ENCODE measurements at regions not wholly inside any gene's neighbourhood (a gene's known extent, or its start where the extent isn't known, plus 50 kb on each side); places are given as distances from the start of the nearest gene placed in this dataset.
"Not testable (repeated sequence)": the region's sequence is repeated elsewhere in the genome, so short reads cannot be mapped to it uniquely, and the experiment has no call there.

DNA sequence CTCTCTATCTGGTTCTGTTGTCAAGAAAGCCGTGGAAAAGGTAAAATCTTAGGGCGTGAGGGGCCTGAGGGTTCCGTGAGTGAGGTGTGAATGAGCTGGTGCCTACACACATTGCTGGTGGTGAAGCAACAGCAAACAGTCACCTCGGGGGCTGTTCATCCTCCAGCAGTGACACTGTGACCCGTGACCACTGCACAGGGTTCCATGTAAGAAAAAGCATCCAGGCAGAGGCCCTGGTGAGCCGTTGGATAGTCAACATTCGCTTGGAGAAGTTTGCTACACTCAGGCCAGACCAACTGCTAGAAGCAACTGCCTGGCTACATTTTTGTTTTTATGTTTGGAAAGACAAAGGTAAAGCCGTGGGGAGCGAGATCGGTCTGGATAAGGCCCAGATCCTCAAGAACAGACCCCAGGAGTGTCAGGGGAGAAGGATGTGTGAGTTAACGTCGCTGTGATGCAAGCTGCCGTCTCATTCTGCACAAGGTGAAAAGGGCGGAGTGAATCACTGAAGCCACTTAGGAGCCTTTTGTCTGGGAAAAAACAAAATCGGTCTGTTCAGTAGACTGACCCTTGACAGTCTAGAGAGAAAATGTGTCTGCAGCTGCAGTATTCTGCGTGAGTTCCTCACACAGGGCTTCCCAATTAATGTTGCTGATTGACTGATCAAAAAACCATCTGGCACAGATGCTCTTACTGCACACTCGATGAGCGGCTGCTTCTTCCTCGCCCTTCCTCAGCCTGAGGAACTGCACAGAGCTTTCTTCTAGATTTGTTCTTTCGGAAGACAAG, 404.0 kb downstream of the SMOC2 start:
- POLR2A ChIA-PET, result no interaction called here

DNA sequence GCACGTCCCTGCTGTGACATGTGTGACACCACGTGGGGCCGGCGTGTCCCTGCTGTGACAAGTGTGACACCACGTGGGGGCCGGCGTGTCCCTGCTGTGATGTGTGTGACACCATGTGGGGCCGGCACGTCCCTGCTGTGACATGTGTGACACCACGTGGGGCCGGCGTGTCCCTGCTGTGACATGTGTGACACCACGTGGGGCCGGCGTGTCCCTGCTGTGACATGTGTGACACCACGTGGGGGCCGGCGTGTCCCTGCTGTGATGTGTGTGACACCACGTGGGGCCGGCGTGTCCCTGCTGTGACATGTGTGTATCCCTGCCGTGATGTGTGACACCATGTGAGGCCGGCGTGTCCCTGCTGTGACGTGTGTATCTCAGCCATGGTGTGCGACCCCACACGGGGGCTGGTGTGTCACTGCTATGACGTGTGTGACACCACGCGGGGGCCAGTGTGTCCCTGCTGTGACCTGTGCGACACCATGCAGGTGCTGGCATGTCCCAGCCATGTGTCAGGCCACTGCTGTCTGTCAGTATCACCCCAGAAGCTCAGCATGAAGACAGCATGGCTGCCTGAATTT, 401.7 kb downstream of the SMOC2 start:
- CTCF ChIA-PET; DNase-seq (ENCODE audit: extremely low spot score); POLR2A ChIA-PET: not testable (repeated sequence)

More for the DNA sequence above, 404.0 kb downstream of the SMOC2 start:
- CTCF ChIA-PET, result no interaction called here
- no peak for TF ChIP-seq CTCF (IDR thresholded peaks at IDR 0.05; ENCODE audit: control extremely low read depth, extremely low read depth, low read depth, missing control alignments)
- no peak for DNase-seq (ENCODE audit: extremely low spot score)

DNA sequence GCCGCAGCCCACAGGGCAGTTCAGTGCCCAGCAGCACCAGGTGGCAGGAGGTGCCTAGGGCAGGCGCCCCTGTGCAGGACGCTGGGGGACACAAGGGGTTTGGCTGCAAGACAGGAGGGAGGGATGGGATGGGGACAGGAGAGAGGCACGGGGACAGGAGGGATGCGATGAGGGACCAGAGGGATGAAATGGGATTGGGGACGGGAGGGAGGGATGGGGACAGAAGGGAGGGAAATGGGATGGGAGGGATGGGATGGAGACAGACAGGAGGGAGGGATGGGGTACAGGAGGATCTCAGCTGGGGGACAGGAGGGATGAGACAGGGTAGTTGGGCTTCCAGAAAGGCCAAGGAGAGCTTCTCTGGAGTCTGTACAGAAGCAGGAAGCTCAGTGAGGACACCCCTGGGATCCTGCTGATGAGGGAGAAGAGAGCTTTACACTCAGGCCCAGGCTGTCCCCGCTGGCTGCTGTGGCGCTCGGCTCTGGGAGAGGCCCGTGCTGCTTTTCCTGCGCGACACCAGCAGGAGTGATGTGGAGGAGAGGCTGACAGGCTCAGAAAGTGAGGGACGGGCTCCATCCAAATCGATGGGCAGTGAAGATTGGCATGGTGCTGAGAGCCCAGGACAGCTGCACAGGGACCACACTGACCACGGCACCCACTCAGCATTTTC, 400.8 kb downstream of the SMOC2 start:
- ChIA-PET POLR2A (no interaction called here), CTCF (no interaction called here)
- no peak for TF ChIP-seq CTCF (IDR thresholded peaks at IDR 0.05; ENCODE audit: control extremely low read depth, extremely low read depth, low read depth, missing control alignments)
- DNase-seq (ENCODE audit: extremely low spot score), result no peak

DNA sequence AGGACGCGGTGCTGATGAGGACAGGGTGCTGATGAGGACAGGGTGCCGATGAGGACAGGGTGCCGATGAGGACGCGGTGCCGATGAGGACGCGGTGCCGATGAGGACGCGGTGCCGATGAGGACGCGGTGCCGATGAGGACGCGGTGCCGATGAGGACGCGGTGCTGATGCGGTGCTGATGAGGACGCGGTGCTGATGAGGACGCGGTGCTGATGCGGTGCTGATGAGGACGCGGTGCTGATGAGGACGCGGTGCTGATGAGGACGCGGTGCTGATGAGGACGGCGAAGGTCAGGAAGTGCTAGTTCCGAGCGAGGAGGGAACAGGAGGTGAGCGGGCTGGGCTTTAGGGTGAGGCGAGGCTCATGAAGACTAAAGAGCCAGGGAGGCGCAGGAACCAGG, 399.9 kb downstream of the SMOC2 start:
- DNase-seq (ENCODE audit: extremely low spot score); CTCF ChIA-PET; POLR2A ChIA-PET: not testable (repeated sequence)

DNA sequence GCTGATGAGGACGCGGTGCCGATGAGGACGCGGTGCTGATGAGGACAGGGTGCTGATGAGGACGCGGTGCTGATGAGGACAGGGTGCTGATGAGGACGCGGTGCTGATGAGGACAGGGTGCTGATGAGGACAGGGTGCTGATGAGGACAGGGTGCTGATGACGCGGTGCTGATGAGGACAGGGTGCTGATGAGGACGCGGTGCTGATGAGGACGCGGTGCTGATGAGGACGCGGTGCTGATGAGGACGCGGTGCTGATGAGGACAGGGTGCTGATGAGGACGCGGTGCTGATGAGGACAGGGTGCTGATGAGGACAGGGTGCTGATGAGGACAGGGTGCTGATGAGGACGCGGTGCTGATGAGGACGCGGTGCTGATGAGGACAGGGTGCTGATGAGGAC, 399.3 kb downstream of the SMOC2 start:
- CTCF ChIA-PET; POLR2A ChIA-PET; DNase-seq (ENCODE audit: extremely low spot score): not testable (repeated sequence)

GRCh38 chr6:168838037-168838399, 397.0 kb downstream of the SMOC2 start:
- DNase-seq (ENCODE audit: extremely low spot score), result no peak
- ChIA-PET CTCF (no interaction called here), POLR2A (no interaction called here)
- TF ChIP-seq CTCF (IDR thresholded peaks at IDR 0.05; ENCODE audit: control extremely low read depth, extremely low read depth, low read depth, missing control alignments), result no peak

- no peak for TF ChIP-seq CTCF (IDR thresholded peaks at IDR 0.05; ENCODE audit: control extremely low read depth, extremely low read depth, low read depth, missing control alignments)
- ChIA-PET POLR2A (no interaction called here), CTCF (no interaction called here)
- DNase-seq (ENCODE audit: extremely low spot score), result no peak
Observed at GRCh38 chr6:168837254-168838036, 396.5 kb downstream of the SMOC2 start.

- DNase-seq (ENCODE audit: extremely low spot score), result no peak
- POLR2A ChIA-PET, result no interaction called here
- CTCF ChIA-PET, result no interaction called here
- no peak for TF ChIP-seq CTCF (IDR thresholded peaks at IDR 0.05; ENCODE audit: control extremely low read depth, extremely low read depth, low read depth, missing control alignments)
Observed at GRCh38 chr6:168835991-168836390, 395.0 kb downstream of the SMOC2 start.

Data from GM10248 (cell line).